ENCODE measurements at regions not wholly inside any gene's neighbourhood (a gene's known extent, or its start where the extent isn't known, plus 50 kb on each side); places are given as distances from the start of the nearest gene placed in this dataset.

DNA sequence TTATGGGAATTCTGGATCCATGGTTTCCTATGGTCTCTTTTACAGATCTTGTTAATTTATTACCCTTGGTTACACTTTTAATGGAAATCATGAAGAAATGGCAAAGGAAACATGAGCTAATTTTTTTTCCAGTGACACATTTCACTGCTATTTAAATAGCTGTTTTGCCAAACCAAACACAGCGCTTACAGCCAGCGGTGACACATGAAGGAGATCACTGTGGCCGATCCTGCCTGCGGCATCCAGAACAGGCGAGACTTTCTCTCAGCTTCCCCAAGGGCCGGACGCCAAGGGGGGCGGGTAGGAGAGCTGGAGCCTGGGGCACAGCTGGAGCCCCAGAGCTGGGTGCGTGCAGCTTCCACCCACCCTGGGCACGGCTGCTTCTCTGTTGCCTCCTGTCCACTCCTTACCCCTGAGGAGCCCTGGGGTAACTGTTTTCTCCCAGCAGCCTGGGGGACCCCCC, 81.4 kb upstream of the PKDCC start:
- TF ChIP-seq, protein P1, sequence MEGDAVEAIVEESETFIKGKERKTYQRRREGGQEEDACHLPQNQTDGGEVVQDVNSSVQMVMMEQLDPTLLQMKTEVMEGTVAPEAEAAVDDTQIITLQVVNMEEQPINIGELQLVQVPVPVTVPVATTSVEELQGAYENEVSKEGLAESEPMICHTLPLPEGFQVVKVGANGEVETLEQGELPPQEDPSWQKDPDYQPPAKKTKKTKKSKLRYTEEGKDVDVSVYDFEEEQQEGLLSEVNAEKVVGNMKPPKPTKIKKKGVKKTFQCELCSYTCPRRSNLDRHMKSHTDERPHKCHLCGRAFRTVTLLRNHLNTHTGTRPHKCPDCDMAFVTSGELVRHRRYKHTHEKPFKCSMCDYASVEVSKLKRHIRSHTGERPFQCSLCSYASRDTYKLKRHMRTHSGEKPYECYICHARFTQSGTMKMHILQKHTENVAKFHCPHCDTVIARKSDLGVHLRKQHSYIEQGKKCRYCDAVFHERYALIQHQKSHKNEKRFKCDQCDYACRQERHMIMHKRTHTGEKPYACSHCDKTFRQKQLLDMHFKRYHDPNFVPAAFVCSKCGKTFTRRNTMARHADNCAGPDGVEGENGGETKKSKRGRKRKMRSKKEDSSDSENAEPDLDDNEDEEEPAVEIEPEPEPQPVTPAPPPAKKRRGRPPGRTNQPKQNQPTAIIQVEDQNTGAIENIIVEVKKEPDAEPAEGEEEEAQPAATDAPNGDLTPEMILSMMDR (IDR thresholded peaks at IDR 0.05; ENCODE audit: low read depth, low read length) = no peak
- DNase-seq (ENCODE audit: extremely low read depth, low read depth) = peak; percentile 64

DNA sequence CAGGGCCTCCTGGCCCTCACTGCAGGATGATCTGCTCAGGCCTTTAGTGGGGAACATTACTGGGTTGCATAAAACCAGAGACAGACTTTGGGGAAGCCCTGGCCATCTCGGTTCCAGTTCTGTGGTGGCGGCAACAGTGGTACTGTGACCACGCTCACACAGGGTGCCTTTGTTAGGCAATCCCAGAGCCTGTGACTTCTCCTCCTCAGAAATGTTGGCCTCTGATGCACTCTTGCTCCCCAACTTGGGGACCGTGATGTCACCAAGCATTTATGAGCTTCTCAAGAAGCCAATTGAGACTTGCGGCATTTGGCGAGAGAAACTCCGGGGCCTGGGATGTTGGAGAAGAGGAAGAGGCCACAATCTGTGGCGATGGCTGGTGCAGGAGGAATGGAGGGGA, 80.9 kb upstream of the PKDCC start:
- no peak for DNase-seq (ENCODE audit: extremely low read depth, low read depth)
- TF ChIP-seq, protein P1 (IDR thresholded peaks at IDR 0.05; ENCODE audit: low read depth, low read length) = no peak

DNA sequence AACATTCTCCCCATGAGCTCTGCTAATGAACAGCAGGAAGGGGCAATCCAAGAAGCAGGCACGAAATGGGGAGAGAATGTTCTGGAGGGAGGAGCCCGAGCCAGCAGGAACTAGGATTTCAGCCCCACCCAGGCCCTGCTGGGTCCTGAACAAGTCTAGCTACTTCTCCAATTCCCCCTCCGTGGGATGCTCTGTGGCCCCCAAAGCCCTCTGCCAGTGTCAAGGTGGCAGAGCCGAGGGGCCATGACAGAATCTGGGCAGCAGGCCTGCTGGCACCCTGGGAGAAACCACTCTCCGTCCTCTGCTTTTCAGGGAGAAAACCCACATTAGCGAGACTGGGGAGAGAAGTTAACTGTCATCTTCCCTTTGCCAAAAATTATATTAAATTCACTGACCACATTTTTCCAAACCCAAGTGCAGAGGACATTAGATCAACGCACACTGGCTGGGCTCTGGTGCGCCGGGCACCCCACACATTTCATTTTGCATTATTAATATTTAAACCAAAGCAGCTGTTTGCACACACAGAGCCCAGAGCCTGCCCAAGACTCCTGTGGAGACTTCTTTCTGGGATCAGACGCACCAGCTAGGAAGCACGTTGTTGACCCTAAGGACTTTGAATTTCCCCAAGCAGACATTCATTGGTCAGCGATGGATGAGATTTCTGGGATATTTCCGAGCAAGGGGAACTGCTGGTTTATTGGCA, 80.2 kb upstream of the PKDCC start:
- no peak for DNase-seq (ENCODE audit: extremely low read depth, low read depth)
- TF ChIP-seq, protein P1 (IDR thresholded peaks at IDR 0.05; ENCODE audit: low read depth, low read length) = no peak

DNA sequence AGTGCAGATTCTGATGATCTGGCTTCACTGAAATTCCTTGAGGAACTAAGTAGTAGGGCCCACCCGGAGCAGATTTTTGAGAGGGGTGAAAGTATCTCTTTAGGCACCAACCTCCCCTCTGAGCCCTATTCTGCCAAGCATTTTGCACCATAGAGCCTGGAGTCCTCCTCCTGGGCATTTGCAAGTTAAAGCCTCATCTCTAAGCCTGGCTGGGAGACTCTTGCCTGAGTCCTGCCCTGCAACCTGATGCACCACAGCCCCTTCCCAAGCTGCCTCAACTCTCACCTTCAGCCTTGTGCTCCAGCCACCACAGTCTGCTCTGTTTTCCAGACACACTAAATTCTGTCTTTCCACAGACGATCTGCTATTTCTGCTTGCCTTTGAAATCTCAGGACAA, 79.6 kb upstream of the PKDCC start:
- no peak for DNase-seq (ENCODE audit: extremely low read depth, low read depth)
- TF ChIP-seq, protein P1 (IDR thresholded peaks at IDR 0.05; ENCODE audit: low read depth, low read length) = no peak

DNA sequence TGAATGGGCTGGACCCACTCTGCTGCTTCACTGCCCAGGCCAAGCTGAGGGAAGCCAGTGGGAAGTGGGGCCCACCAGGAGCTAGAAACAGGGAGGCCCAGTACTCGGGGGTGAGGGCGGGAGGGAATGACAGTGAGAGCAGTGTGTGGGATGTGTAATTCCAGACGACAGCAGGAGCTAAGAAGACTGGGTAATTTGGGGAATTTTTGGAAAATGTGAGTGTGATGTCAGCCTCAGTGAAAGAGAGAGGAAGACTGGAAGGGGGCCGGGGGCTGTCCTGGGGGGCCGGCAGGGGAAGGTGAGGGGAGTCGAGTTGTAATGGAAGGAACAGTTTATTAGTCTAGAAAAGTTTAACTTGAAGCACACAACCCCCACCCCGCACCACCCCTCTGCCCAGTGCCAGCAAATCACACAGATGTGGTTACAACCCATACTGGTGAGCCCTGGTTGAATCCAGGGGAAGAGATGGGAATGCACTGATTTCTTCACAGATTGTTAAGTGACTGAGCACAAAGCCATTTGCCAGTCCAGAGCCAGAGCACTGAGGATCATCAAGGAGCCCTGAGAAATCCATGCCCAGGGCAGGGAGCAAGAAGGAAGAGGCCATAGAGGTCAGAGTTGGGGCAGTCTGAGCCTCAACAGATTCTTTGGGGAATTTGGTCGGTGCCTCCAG, 76.7 kb upstream of the PKDCC start:
- TF ChIP-seq, protein P1 (IDR thresholded peaks at IDR 0.05; ENCODE audit: low read depth, low read length) = no peak
- no peak for DNase-seq (ENCODE audit: extremely low read depth, low read depth)

DNA sequence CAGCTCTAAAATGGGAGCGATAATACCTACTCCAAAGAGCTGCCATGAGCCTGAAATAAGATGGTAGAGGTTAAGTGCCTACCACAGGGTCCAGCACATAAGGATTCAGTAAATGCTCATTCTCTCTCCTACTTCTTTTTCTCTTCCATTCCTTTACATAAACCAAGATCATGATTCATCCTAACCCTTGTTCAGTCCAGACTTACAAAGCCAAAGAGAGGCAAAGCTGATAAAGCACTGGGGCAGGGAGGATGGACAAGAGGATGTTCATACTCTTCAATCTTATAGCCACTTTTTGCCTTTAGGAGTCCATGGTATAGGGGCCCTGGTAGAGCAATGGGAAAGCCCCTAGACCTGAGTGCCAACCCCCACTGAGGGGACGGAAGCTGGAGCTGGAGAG, 75.6 kb upstream of the PKDCC start:
- DNase-seq (ENCODE audit: extremely low read depth, low read depth) = no peak
- TF ChIP-seq, protein P1 (IDR thresholded peaks at IDR 0.05; ENCODE audit: low read depth, low read length) = no peak

DNA sequence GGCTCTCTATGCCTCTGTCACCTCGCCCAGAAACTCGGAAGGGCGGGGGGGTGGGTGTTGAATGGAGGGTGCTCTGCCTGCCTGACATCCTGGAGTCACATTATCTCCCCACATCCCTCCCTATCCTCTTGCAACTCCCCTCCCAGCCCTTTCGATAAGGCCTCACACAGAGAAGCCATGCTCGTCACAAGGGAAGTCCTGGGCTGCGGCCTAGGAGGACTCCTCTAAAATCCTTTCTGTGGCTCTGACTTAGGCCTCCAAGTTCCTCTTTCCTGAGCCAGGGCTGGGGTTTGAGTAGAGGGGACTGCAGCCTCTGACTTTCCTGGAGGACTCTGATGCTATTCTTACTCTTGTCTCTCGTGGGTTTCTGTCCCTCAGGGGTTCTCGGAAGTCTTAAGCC, 75.0 kb upstream of the PKDCC start:
- DNase-seq (ENCODE audit: extremely low read depth, low read depth) = no peak

More for the DNA sequence above, 75.0 kb upstream of the PKDCC start:
- TF ChIP-seq, protein P1 (IDR thresholded peaks at IDR 0.05; ENCODE audit: low read depth, low read length) = no peak

Measured in AG09319 (cell line).